ENCODE measurements at regions not wholly inside any gene's neighbourhood (a gene's known extent, or its start where the extent isn't known, plus 50 kb on each side); places are given as distances from the start of the nearest gene placed in this dataset.

GRCh38 chr10:37711617-37712488 is 145.6 kb downstream of the ZNF248 start:
- Histone ChIP-seq H3K4me2 (no peak overlapping the region), H3K27ac (ENCODE audit: low read depth) (no peak overlapping the region), H3K9me2 (ENCODE audit: insufficient read depth) (no peaks in the 10 kb centered on the region), H2AFZ (no peak overlapping the region), H3K4me1 (ENCODE audit: insufficient read depth) (no peaks in the 10 kb centered on the region), H3K4me3 (no peak overlapping the region), H3K79me2 (replicated peaks; ENCODE audit: insufficient read depth) (no peaks in the 10 kb centered on the region), H4K20me1 (replicated peaks; ENCODE audit: insufficient read depth) (no peaks in the 10 kb centered on the region), H3K27me3 (ENCODE audit: insufficient read depth) (no peaks in the 10 kb centered on the region), H3K36me3 (ENCODE audit: insufficient read depth) (no peaks in the 10 kb centered on the region), H3F3A (replicated peaks; ENCODE audit: low read depth) (no peaks in the 10 kb centered on the region)
- DNase-seq (ENCODE audit: low spot score) (no peak), ATAC-seq (no peak)
- Mint-ChIP-seq H3K4me1 (no peaks in the 10 kb centered on the region), H3K27ac (no peak overlapping the region), H3K9me3 (peaks cover 100% of the 10 kb centered on the region), H3K4me3 (no peak overlapping the region), H3K36me3 (ENCODE audit: low read depth) (peaks cover 37% of the 10 kb centered on the region), H3K27me3 (ENCODE audit: insufficient read depth, low read depth, poor library complexity) (no peaks in the 10 kb centered on the region)
- TF ChIP-seq, protein P1, sequence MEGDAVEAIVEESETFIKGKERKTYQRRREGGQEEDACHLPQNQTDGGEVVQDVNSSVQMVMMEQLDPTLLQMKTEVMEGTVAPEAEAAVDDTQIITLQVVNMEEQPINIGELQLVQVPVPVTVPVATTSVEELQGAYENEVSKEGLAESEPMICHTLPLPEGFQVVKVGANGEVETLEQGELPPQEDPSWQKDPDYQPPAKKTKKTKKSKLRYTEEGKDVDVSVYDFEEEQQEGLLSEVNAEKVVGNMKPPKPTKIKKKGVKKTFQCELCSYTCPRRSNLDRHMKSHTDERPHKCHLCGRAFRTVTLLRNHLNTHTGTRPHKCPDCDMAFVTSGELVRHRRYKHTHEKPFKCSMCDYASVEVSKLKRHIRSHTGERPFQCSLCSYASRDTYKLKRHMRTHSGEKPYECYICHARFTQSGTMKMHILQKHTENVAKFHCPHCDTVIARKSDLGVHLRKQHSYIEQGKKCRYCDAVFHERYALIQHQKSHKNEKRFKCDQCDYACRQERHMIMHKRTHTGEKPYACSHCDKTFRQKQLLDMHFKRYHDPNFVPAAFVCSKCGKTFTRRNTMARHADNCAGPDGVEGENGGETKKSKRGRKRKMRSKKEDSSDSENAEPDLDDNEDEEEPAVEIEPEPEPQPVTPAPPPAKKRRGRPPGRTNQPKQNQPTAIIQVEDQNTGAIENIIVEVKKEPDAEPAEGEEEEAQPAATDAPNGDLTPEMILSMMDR (conservative IDR thresholded peaks at IDR 0.05; ENCODE audit: low read depth in 2 of 2), result no peak
- no peak for TF ChIP-seq ZNF114 (CRISPR knock-in tag; IDR thresholded peaks at IDR 0.05)
- no peak for TF ChIP-seq JUNB (IDR thresholded peaks at IDR 0.05; ENCODE audit: unreplicated experiment)
- no peak for TF ChIP-seq CREB1 (CRISPR knock-in tag; IDR thresholded peaks at IDR 0.05; ENCODE audit: low read depth)
- no peak for TF ChIP-seq STAT1 (IDR thresholded peaks at IDR 0.05; ENCODE audit: unreplicated experiment)
- TF ChIP-seq NANOG (IDR thresholded peaks at IDR 0.05; ENCODE audit: borderline replicate concordance), result no peak
- TF ChIP-seq, protein P2, sequence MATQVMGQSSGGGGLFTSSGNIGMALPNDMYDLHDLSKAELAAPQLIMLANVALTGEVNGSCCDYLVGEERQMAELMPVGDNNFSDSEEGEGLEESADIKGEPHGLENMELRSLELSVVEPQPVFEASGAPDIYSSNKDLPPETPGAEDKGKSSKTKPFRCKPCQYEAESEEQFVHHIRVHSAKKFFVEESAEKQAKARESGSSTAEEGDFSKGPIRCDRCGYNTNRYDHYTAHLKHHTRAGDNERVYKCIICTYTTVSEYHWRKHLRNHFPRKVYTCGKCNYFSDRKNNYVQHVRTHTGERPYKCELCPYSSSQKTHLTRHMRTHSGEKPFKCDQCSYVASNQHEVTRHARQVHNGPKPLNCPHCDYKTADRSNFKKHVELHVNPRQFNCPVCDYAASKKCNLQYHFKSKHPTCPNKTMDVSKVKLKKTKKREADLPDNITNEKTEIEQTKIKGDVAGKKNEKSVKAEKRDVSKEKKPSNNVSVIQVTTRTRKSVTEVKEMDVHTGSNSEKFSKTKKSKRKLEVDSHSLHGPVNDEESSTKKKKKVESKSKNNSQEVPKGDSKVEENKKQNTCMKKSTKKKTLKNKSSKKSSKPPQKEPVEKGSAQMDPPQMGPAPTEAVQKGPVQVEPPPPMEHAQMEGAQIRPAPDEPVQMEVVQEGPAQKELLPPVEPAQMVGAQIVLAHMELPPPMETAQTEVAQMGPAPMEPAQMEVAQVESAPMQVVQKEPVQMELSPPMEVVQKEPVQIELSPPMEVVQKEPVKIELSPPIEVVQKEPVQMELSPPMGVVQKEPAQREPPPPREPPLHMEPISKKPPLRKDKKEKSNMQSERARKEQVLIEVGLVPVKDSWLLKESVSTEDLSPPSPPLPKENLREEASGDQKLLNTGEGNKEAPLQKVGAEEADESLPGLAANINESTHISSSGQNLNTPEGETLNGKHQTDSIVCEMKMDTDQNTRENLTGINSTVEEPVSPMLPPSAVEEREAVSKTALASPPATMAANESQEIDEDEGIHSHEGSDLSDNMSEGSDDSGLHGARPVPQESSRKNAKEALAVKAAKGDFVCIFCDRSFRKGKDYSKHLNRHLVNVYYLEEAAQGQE (IDR thresholded peaks at IDR 0.05; ENCODE audit: unreplicated experiment), result no peak
- TF ChIP-seq POLR2AphosphoS5 (IDR thresholded peaks at IDR 0.05; ENCODE audit: low read depth), result no peak
- TF ChIP-seq EZH2phosphoT487 (IDR thresholded peaks at IDR 0.05; ENCODE audit: unreplicated experiment), result no peak
- TF ChIP-seq ZNF331 (CRISPR knock-in tag; IDR thresholded peaks at IDR 0.05; ENCODE audit: low read depth), result no peak
- TF ChIP-seq, protein P3, sequence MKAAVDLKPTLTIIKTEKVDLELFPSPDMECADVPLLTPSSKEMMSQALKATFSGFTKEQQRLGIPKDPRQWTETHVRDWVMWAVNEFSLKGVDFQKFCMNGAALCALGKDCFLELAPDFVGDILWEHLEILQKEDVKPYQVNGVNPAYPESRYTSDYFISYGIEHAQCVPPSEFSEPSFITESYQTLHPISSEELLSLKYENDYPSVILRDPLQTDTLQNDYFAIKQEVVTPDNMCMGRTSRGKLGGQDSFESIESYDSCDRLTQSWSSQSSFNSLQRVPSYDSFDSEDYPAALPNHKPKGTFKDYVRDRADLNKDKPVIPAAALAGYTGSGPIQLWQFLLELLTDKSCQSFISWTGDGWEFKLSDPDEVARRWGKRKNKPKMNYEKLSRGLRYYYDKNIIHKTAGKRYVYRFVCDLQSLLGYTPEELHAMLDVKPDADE (IDR thresholded peaks at IDR 0.05), result no peak
- TF ChIP-seq EZH2 (IDR thresholded peaks at IDR 0.05; ENCODE audit: low read depth, unreplicated experiment), result no peak
- TF ChIP-seq, protein P4, sequence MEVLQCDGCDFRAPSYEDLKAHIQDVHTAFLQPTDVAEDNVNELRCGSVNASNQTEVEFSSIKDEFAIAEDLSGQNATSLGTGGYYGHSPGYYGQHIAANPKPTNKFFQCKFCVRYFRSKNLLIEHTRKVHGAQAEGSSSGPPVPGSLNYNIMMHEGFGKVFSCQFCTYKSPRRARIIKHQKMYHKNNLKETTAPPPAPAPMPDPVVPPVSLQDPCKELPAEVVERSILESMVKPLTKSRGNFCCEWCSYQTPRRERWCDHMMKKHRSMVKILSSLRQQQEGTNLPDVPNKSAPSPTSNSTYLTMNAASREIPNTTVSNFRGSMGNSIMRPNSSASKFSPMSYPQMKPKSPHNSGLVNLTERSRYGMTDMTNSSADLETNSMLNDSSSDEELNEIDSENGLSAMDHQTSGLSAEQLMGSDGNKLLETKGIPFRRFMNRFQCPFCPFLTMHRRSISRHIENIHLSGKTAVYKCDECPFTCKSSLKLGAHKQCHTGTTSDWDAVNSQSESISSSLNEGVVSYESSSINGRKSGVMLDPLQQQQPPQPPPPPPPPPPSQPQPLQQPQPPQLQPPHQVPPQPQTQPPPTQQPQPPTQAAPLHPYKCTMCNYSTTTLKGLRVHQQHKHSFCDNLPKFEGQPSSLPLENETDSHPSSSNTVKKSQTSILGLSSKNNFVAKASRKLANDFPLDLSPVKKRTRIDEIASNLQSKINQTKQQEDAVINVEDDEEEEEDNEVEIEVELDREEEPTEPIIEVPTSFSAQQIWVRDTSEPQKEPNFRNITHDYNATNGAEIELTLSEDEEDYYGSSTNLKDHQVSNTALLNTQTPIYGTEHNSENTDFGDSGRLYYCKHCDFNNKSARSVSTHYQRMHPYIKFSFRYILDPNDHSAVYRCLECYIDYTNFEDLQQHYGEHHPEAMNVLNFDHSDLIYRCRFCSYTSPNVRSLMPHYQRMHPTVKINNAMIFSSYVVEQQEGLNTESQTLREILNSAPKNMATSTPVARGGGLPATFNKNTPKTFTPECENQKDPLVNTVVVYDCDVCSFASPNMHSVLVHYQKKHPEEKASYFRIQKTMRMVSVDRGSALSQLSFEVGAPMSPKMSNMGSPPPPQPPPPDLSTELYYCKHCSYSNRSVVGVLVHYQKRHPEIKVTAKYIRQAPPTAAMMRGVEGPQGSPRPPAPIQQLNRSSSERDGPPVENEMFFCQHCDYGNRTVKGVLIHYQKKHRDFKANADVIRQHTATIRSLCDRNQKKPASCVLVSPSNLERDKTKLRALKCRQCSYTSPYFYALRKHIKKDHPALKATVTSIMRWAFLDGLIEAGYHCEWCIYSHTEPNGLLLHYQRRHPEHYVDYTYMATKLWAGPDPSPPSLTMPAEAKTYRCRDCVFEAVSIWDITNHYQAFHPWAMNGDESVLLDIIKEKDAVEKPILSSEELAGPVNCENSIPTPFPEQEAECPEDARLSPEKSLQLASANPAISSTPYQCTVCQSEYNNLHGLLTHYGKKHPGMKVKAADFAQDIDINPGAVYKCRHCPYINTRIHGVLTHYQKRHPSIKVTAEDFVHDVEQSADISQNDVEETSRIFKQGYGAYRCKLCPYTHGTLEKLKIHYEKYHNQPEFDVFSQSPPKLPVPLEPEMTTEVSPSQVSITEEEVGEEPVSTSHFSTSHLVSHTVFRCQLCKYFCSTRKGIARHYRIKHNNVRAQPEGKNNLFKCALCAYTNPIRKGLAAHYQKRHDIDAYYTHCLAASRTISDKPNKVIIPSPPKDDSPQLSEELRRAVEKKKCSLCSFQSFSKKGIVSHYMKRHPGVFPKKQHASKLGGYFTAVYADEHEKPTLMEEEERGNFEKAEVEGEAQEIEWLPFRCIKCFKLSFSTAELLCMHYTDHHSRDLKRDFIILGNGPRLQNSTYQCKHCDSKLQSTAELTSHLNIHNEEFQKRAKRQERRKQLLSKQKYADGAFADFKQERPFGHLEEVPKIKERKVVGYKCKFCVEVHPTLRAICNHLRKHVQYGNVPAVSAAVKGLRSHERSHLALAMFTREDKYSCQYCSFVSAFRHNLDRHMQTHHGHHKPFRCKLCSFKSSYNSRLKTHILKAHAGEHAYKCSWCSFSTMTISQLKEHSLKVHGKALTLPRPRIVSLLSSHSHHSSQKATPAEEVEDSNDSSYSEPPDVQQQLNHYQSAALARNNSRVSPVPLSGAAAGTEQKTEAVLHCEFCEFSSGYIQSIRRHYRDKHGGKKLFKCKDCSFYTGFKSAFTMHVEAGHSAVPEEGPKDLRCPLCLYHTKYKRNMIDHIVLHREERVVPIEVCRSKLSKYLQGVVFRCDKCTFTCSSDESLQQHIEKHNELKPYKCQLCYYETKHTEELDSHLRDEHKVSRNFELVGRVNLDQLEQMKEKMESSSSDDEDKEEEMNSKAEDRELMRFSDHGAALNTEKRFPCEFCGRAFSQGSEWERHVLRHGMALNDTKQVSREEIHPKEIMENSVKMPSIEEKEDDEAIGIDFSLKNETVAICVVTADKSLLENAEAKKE (CRISPR knock-in tag; IDR thresholded peaks at IDR 0.05), result no peak
